ENCODE measurements at regions not wholly inside any gene's neighbourhood (a gene's known extent, or its start where the extent isn't known, plus 50 kb on each side); places are given as distances from the start of the nearest gene placed in this dataset.

DNA sequence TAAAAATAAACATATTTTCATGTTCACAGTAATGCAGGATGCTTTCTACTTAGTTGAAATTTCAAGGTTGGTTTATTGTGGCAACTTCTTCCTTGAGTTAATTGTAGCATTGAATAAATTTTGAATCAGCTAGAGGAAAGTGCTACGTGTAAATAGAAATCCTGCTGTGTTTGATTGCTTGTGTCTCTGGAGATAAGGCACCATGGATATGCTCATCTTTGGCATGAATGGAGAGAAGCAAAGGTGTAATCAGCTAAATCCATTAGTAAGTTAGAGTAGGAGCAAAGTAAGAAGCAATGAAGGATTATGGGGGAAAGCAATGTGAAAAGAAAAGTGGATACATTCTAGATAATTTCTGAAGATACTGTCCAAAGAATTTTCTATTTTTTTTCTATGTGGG, 331.1 kb downstream of the PTPRC start:
- H3K27ac ChIP-seq (ENCODE audit: poor library complexity, severe bottlenecking): no peak overlapping the region
- H3K4me1 ChIP-seq (ENCODE audit: insufficient read depth, poor library complexity, severe bottlenecking): peaks cover 4% of the 10 kb centered on the region
- H3K4me3 ChIP-seq (ENCODE audit: severe bottlenecking): no peak overlapping the region
- TF ChIP-seq, protein P1, sequence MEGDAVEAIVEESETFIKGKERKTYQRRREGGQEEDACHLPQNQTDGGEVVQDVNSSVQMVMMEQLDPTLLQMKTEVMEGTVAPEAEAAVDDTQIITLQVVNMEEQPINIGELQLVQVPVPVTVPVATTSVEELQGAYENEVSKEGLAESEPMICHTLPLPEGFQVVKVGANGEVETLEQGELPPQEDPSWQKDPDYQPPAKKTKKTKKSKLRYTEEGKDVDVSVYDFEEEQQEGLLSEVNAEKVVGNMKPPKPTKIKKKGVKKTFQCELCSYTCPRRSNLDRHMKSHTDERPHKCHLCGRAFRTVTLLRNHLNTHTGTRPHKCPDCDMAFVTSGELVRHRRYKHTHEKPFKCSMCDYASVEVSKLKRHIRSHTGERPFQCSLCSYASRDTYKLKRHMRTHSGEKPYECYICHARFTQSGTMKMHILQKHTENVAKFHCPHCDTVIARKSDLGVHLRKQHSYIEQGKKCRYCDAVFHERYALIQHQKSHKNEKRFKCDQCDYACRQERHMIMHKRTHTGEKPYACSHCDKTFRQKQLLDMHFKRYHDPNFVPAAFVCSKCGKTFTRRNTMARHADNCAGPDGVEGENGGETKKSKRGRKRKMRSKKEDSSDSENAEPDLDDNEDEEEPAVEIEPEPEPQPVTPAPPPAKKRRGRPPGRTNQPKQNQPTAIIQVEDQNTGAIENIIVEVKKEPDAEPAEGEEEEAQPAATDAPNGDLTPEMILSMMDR (IDR thresholded peaks at IDR 0.05; ENCODE audit: poor library complexity, severe bottlenecking): no peak
- ATAC-seq (ENCODE audit: low read depth) (no peak), DNase-seq (ENCODE audit: low spot score) (no peak)
- H3K9me3 ChIP-seq (ENCODE audit: severe bottlenecking): no peaks in the 10 kb centered on the region
- H3K27me3 ChIP-seq (ENCODE audit: insufficient read depth, poor library complexity, severe bottlenecking): no peaks in the 10 kb centered on the region
- no peaks in the 10 kb centered on the region for H3K36me3 ChIP-seq (ENCODE audit: low read depth)

GRCh38 chr1:198970916-198971315, 332.1 kb downstream of the PTPRC start:
- ATAC-seq (ENCODE audit: low read depth) (peak; percentile 94), DNase-seq (ENCODE audit: low spot score) (no peak)
- no peak overlapping the region for H3K27ac ChIP-seq (ENCODE audit: poor library complexity, severe bottlenecking)
- H3K36me3 ChIP-seq (ENCODE audit: low read depth): no peaks in the 10 kb centered on the region
- H3K4me1 ChIP-seq (ENCODE audit: insufficient read depth, poor library complexity, severe bottlenecking): peaks cover 4% of the 10 kb centered on the region
- no peaks in the 10 kb centered on the region for H3K9me3 ChIP-seq (ENCODE audit: severe bottlenecking)
- no peaks in the 10 kb centered on the region for H3K27me3 ChIP-seq (ENCODE audit: insufficient read depth, poor library complexity, severe bottlenecking)
- TF ChIP-seq, protein P1 (IDR thresholded peaks at IDR 0.05; ENCODE audit: poor library complexity, severe bottlenecking): no peak
- H3K4me3 ChIP-seq (ENCODE audit: severe bottlenecking): no peak overlapping the region

DNA sequence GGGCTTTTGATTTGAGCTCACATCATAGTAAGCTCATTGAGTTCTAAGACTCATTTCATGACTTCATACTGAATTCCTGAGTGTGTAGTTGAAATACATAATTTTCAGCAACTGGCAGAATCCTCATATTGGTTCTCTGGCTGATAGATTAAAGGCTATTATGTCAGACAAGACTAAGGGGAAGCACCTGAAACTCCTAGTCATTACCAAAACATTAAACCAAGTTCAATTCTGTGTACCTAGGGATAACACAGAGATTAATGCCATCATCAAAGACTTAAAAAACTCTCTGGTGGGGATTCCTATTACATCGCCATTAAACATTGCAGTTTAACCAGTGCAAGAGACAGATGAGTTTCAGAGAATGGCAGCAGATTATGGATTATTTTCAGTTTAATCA, 339.1 kb downstream of the PTPRC start:
- Histone ChIP-seq H3K27me3 (ENCODE audit: insufficient read depth, poor library complexity, severe bottlenecking) (no peaks in the 10 kb centered on the region), H3K4me1 (ENCODE audit: insufficient read depth, poor library complexity, severe bottlenecking) (no peaks in the 10 kb centered on the region), H3K27ac (ENCODE audit: poor library complexity, severe bottlenecking) (no peak overlapping the region), H3K9me3 (ENCODE audit: severe bottlenecking) (no peaks in the 10 kb centered on the region), H3K36me3 (ENCODE audit: low read depth) (no peaks in the 10 kb centered on the region), H3K4me3 (ENCODE audit: severe bottlenecking) (no peak overlapping the region)
- TF ChIP-seq, protein P1 (IDR thresholded peaks at IDR 0.05; ENCODE audit: poor library complexity, severe bottlenecking): no peak
- no peak for ATAC-seq (ENCODE audit: low read depth)
- no peak for DNase-seq (ENCODE audit: low spot score)

GRCh38 chr1:198978523-198978922, 339.7 kb downstream of the PTPRC start:
- Histone ChIP-seq H3K27ac (ENCODE audit: poor library complexity, severe bottlenecking) (no peak overlapping the region), H3K4me3 (ENCODE audit: severe bottlenecking) (no peak overlapping the region), H3K9me3 (ENCODE audit: severe bottlenecking) (no peaks in the 10 kb centered on the region), H3K4me1 (ENCODE audit: insufficient read depth, poor library complexity, severe bottlenecking) (no peaks in the 10 kb centered on the region), H3K36me3 (ENCODE audit: low read depth) (no peaks in the 10 kb centered on the region), H3K27me3 (ENCODE audit: insufficient read depth, poor library complexity, severe bottlenecking) (no peaks in the 10 kb centered on the region)
- no peak for DNase-seq (ENCODE audit: low spot score)
- TF ChIP-seq, protein P1 (IDR thresholded peaks at IDR 0.05; ENCODE audit: poor library complexity, severe bottlenecking): no peak
- no peak for ATAC-seq (ENCODE audit: low read depth)

DNA sequence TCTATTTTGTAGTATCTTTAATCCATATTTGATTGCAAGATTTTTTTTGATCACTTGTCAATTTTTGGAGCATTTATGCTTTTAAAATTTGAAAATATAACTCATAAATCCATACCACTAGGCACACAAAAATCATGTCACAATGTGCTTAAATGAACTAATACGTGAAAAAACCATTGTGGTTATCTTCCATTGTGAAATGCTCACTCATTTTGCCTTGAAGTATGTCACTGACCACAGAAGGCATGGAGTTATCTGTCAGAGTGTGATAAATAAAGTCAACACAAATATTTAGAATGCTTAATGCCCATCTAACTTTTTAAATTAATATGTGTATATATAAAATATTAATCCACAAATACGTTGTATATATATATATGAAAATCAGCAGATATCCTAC, 347.2 kb downstream of the PTPRC start:
- TF ChIP-seq, protein P1 (IDR thresholded peaks at IDR 0.05; ENCODE audit: poor library complexity, severe bottlenecking): no peak
- no peak overlapping the region for H3K27ac ChIP-seq (ENCODE audit: poor library complexity, severe bottlenecking)
- no peak for DNase-seq (ENCODE audit: low spot score)
- no peaks in the 10 kb centered on the region for H3K4me1 ChIP-seq (ENCODE audit: insufficient read depth, poor library complexity, severe bottlenecking)
- H3K36me3 ChIP-seq (ENCODE audit: low read depth): no peaks in the 10 kb centered on the region
- ATAC-seq (ENCODE audit: low read depth): no peak
- no peaks in the 10 kb centered on the region for H3K9me3 ChIP-seq (ENCODE audit: severe bottlenecking)
- no peak overlapping the region for H3K4me3 ChIP-seq (ENCODE audit: severe bottlenecking)
- H3K27me3 ChIP-seq (ENCODE audit: insufficient read depth, poor library complexity, severe bottlenecking): no peaks in the 10 kb centered on the region
